ENCODE measurements at regions not wholly inside any gene's neighbourhood (a gene's known extent, or its start where the extent isn't known, plus 50 kb on each side); places are given as distances from the start of the nearest gene placed in this dataset.

- no peak for TF ChIP-seq POLR2A (IDR thresholded peaks at IDR 0.05)
- TF ChIP-seq, protein P1, sequence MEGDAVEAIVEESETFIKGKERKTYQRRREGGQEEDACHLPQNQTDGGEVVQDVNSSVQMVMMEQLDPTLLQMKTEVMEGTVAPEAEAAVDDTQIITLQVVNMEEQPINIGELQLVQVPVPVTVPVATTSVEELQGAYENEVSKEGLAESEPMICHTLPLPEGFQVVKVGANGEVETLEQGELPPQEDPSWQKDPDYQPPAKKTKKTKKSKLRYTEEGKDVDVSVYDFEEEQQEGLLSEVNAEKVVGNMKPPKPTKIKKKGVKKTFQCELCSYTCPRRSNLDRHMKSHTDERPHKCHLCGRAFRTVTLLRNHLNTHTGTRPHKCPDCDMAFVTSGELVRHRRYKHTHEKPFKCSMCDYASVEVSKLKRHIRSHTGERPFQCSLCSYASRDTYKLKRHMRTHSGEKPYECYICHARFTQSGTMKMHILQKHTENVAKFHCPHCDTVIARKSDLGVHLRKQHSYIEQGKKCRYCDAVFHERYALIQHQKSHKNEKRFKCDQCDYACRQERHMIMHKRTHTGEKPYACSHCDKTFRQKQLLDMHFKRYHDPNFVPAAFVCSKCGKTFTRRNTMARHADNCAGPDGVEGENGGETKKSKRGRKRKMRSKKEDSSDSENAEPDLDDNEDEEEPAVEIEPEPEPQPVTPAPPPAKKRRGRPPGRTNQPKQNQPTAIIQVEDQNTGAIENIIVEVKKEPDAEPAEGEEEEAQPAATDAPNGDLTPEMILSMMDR (IDR thresholded peaks at IDR 0.05), result no peak
Observed at GRCh38 chr10:106435081-106435480, 729.4 kb downstream of the SORCS1 start.
